ENCODE measurements at regions not wholly inside any gene's neighbourhood (a gene's known extent, or its start where the extent isn't known, plus 50 kb on each side); places are given as distances from the start of the nearest gene placed in this dataset.

DNA sequence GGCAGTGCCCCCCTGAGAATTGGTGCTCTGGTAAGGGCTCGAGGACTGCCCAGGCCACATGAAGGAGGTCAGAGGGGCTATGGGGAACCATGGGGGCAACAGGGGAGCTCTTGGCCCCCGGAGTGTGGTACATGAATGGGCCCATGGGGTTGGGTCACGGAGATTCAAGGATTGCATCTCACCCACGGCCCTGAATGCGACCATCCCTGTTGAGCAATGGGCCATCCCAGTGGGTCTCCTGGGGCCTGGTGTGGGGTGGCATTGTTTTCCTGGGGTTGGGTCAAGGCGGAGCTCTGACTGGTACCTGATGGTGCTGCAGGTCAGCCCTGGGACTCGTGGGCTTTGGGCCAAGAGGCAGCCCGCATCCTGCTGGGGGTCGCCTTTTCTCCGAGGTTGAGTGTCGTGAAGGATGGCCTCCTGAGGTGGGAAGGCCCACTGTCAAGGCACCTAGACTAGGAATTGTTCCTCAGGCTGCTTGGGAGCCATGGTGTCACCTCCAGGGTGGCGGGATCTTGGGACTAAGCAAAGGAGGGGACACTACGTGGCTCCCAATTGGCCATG, 198.3 kb downstream of the UBE3A start:
- Histone ChIP-seq H3K4me1 (ENCODE audit: control insufficient read depth in 2 of 2, insufficient read depth in 2 of 2, low read length in 2 of 2) (no peaks in the 10 kb centered on the region), H3K4me3 (ENCODE audit: low read length in 2 of 2) (no peak overlapping the region), H3K36me3 (ENCODE audit: control insufficient read depth in 2 of 2, insufficient read depth in 2 of 2, low read length in 2 of 2) (no peaks in the 10 kb centered on the region), H3K27me3 (ENCODE audit: control insufficient read depth in 2 of 2, insufficient read depth in 2 of 2, low read length in 2 of 2) (no peaks in the 10 kb centered on the region), H3K27ac (ENCODE audit: low read depth in 2 of 2, low read length in 2 of 2) (no peak overlapping the region), H3K9me3 (ENCODE audit: control insufficient read depth in 2 of 2, low read length in 2 of 2) (peaks cover 2 to 6% of the 10 kb centered on the region in 2 donors), H3K9ac (ENCODE audit: low read depth in 1 of 2, low read length in 2 of 2) (no peak overlapping the region)

DNA sequence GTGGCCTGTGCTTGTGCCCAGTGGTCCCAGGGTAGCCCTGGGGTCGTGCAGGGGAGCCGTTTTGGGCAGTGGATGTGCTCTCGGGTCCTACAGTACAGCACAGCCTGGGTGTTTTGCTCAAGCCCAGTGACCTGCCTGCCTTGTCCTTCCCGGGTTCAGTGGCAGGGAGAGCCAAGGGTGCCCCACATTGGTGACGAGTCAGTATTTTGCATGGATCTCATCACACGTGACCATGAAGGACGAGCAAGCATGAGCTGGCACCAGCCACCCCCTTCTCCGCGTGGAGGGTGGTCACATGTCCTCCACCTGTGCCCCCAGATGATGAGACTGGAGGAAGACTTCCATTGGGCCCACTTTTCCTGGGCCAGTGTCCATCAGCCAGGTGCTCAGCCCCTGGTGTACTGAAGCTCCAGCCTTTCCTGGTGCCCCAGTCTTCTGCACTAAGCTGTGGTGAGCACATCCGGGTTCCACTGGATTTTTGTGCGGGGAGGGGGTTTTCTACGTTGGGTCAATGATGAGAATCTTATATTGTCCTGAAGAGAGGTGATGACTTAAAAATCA, 197.5 kb downstream of the UBE3A start:
- no peaks in the 10 kb centered on the region for H3K27me3 ChIP-seq (ENCODE audit: control insufficient read depth in 2 of 2, insufficient read depth in 2 of 2, low read length in 2 of 2)
- no peak overlapping the region for H3K9ac ChIP-seq (ENCODE audit: low read depth in 1 of 2, low read length in 2 of 2)
- peaks cover 2 to 6% of the 10 kb centered on the region in 2 donors for H3K9me3 ChIP-seq (ENCODE audit: control insufficient read depth in 2 of 2, low read length in 2 of 2)
- no peaks in the 10 kb centered on the region for H3K4me1 ChIP-seq (ENCODE audit: control insufficient read depth in 2 of 2, insufficient read depth in 2 of 2, low read length in 2 of 2)
- no peaks in the 10 kb centered on the region for H3K36me3 ChIP-seq (ENCODE audit: control insufficient read depth in 2 of 2, insufficient read depth in 2 of 2, low read length in 2 of 2)
- no peak overlapping the region for H3K4me3 ChIP-seq (ENCODE audit: low read length in 2 of 2)
- no peak overlapping the region for H3K27ac ChIP-seq (ENCODE audit: low read depth in 2 of 2, low read length in 2 of 2)

- Histone ChIP-seq H3K4me3 (ENCODE audit: low read length in 2 of 2) (no peak overlapping the region), H3K36me3 (ENCODE audit: control insufficient read depth in 2 of 2, insufficient read depth in 2 of 2, low read length in 2 of 2) (no peaks in the 10 kb centered on the region), H3K9ac (ENCODE audit: low read depth in 1 of 2, low read length in 2 of 2) (no peak overlapping the region), H3K4me1 (ENCODE audit: control insufficient read depth in 2 of 2, insufficient read depth in 2 of 2, low read length in 2 of 2) (no peaks in the 10 kb centered on the region), H3K9me3 (ENCODE audit: control insufficient read depth in 2 of 2, low read length in 2 of 2) (peaks cover 2 to 4% of the 10 kb centered on the region in 2 donors), H3K27me3 (ENCODE audit: control insufficient read depth in 2 of 2, insufficient read depth in 2 of 2, low read length in 2 of 2) (no peaks in the 10 kb centered on the region), H3K27ac (ENCODE audit: low read depth in 2 of 2, low read length in 2 of 2) (no peak overlapping the region)
These were observed 196.5 kb downstream of the UBE3A start for GRCh38 chr15:25242166-25242879.

DNA sequence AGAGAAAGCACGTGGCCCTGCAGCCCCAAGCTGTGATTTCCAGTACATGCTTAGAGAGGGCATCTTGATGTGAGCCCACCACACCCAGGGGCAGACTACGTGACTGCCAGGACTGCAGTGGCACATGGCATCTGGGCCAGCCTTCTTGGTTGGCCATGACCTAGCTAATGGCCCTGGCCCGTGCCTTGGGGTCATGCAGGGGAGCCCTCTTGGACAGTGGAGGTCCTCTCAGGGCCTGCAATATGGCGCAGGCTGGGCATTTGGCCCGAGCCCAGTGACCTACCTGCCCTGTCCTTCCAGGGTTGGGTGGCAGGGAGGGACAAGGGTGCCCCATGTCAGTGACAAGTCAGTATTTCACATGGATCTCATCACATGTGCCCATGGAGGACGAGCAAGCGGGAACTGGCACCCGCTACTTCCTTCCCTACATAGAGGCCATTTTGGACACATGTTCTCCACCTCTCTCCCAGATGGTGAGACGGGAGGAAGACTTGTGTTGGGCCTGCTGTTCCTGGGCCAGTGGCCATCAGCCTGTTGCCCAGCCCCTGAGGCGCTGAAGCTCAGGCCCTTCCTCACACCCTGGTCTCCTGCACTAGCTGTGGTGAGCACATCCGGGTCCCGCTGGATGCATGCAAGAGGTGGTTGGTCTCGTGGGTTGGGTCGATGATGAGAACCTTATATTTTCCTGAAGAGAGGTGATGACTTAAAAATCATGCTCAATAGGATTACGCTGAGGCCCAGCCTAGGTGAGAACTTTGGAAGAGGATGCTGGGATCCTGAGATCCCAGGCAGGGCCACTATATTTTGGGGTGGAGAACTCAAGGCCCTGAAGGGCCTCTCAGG, 195.6 kb downstream of the UBE3A start:
- H3K9me3 ChIP-seq (ENCODE audit: control insufficient read depth in 2 of 2, low read length in 2 of 2), result peaks cover 2 to 3% of the 10 kb centered on the region in 2 donors
- H3K27ac ChIP-seq (ENCODE audit: low read depth in 2 of 2, low read length in 2 of 2), result no peak overlapping the region
- no peak overlapping the region for H3K4me3 ChIP-seq (ENCODE audit: low read length in 2 of 2)
- no peaks in the 10 kb centered on the region for H3K36me3 ChIP-seq (ENCODE audit: control insufficient read depth in 2 of 2, insufficient read depth in 2 of 2, low read length in 2 of 2)
- no peaks in the 10 kb centered on the region for H3K27me3 ChIP-seq (ENCODE audit: control insufficient read depth in 2 of 2, insufficient read depth in 2 of 2, low read length in 2 of 2)
- H3K4me1 ChIP-seq (ENCODE audit: control insufficient read depth in 2 of 2, insufficient read depth in 2 of 2, low read length in 2 of 2), result no peaks in the 10 kb centered on the region
- H3K9ac ChIP-seq (ENCODE audit: low read depth in 1 of 2, low read length in 2 of 2), result no peak overlapping the region

DNA sequence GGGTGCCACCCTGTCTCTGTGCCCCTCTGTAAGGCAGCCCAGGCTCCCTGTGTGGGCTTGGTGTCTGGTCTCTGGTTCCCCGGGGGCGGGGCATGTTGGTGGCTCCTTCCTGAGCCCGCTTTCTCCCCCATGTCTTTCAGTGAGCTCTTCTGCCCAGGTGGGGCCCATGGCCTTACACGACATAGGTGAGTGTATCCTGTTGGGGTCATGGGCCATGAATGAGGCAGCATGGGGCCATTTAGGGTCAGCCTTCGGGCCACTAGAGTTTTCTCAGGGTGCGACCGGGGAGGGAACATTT, 195.1 kb downstream of the UBE3A start:
- Histone ChIP-seq H3K36me3 (ENCODE audit: control insufficient read depth in 2 of 2, insufficient read depth in 2 of 2, low read length in 2 of 2) (no peaks in the 10 kb centered on the region), H3K4me1 (ENCODE audit: control insufficient read depth in 2 of 2, insufficient read depth in 2 of 2, low read length in 2 of 2) (no peaks in the 10 kb centered on the region), H3K27ac (ENCODE audit: low read depth in 2 of 2, low read length in 2 of 2) (no peak overlapping the region), H3K9ac (ENCODE audit: low read depth in 1 of 2, low read length in 2 of 2) (no peak overlapping the region), H3K4me3 (ENCODE audit: low read length in 2 of 2) (no peak overlapping the region), H3K27me3 (ENCODE audit: control insufficient read depth in 2 of 2, insufficient read depth in 2 of 2, low read length in 2 of 2) (no peaks in the 10 kb centered on the region), H3K9me3 (ENCODE audit: control insufficient read depth in 2 of 2, low read length in 2 of 2) (peaks cover 2 to 3% of the 10 kb centered on the region in 2 donors)

GRCh38 chr15:25244731-25245585, 193.9 kb downstream of the UBE3A start:
- Histone ChIP-seq H3K4me1 (ENCODE audit: control insufficient read depth in 2 of 2, insufficient read depth in 2 of 2, low read length in 2 of 2) (no peaks in the 10 kb centered on the region), H3K36me3 (ENCODE audit: control insufficient read depth in 2 of 2, insufficient read depth in 2 of 2, low read length in 2 of 2) (no peaks in the 10 kb centered on the region), H3K9me3 (ENCODE audit: control insufficient read depth in 2 of 2, low read length in 2 of 2) (peaks cover 2 to 3% of the 10 kb centered on the region in 2 donors), H3K4me3 (ENCODE audit: low read length in 2 of 2) (no peak overlapping the region), H3K27ac (ENCODE audit: low read depth in 2 of 2, low read length in 2 of 2) (no peak overlapping the region), H3K27me3 (ENCODE audit: control insufficient read depth in 2 of 2, insufficient read depth in 2 of 2, low read length in 2 of 2) (no peaks in the 10 kb centered on the region), H3K9ac (ENCODE audit: low read depth in 1 of 2, low read length in 2 of 2) (no peak overlapping the region)

GRCh38 chr15:25245801-25246622, 192.8 kb downstream of the UBE3A start:
- no peaks in the 10 kb centered on the region for H3K27me3 ChIP-seq (ENCODE audit: control insufficient read depth in 2 of 2, insufficient read depth in 2 of 2, low read length in 2 of 2)
- peaks cover 2% of the 10 kb centered on the region in 2 donors for H3K9me3 ChIP-seq (ENCODE audit: control insufficient read depth in 2 of 2, low read length in 2 of 2)
- H3K4me1 ChIP-seq (ENCODE audit: control insufficient read depth in 2 of 2, insufficient read depth in 2 of 2, low read length in 2 of 2), result no peaks in the 10 kb centered on the region
- H3K9ac ChIP-seq (ENCODE audit: low read depth in 1 of 2, low read length in 2 of 2), result no peak overlapping the region
- H3K27ac ChIP-seq (ENCODE audit: low read depth in 2 of 2, low read length in 2 of 2), result no peak overlapping the region
- no peak overlapping the region for H3K4me3 ChIP-seq (ENCODE audit: low read length in 2 of 2)
- H3K36me3 ChIP-seq (ENCODE audit: control insufficient read depth in 2 of 2, insufficient read depth in 2 of 2, low read length in 2 of 2), result no peaks in the 10 kb centered on the region

DNA sequence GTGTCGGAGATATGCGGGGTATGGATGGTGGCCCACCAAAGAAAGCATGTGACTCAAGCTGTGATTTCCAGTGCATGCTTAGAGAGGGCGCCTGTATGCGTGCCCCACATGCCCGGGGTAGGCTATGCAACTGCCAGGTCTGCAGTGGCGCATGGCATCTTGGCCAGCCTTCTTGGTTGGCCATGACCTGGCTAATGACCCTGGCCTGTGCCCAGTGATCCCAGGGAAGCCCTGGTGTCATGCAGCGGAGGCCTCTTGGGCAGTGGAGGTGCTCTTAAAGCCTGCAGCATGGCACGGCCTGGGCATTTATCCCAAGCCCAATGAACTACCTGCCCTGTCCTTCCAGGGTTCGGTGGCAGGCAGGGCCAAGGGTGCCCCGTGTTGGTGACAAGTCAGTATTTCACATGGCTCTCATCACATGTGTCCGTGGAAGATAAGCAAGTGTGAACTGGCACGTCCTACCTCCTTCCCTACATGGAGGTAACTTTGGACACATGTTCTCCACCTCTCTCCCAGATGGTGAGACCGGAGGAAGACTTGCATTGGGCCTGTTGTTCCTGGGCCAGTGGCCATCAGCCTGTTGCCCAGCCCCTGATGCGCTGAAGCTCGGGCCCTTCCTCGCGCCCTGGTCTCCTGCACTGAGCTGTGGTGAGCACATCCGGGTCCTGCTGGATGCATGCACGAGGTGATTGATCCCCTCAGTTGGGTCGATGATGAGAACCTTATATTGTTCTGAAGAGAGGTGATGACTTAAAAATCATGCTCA, 192.0 kb downstream of the UBE3A start:
- H3K4me3 ChIP-seq (ENCODE audit: low read length in 2 of 2), result no peak overlapping the region
- H3K9ac ChIP-seq (ENCODE audit: low read depth in 1 of 2, low read length in 2 of 2), result no peak overlapping the region
- no peaks in the 10 kb centered on the region for H3K4me1 ChIP-seq (ENCODE audit: control insufficient read depth in 2 of 2, insufficient read depth in 2 of 2, low read length in 2 of 2)
- H3K36me3 ChIP-seq (ENCODE audit: control insufficient read depth in 2 of 2, insufficient read depth in 2 of 2, low read length in 2 of 2), result no peaks in the 10 kb centered on the region
- peaks cover 0 to 7% of the 10 kb centered on the region in 2 donors for H3K9me3 ChIP-seq (ENCODE audit: control insufficient read depth in 2 of 2, low read length in 2 of 2)
- H3K27me3 ChIP-seq (ENCODE audit: control insufficient read depth in 2 of 2, insufficient read depth in 2 of 2, low read length in 2 of 2), result no peaks in the 10 kb centered on the region
- H3K27ac ChIP-seq (ENCODE audit: low read depth in 2 of 2, low read length in 2 of 2), result no peak overlapping the region
